ENCODE measurements at regions not wholly inside any gene's neighbourhood (a gene's known extent, or its start where the extent isn't known, plus 50 kb on each side); places are given as distances from the start of the nearest gene placed in this dataset.
"Not testable (repeated sequence)": the region's sequence is repeated elsewhere in the genome, so short reads cannot be mapped to it uniquely, and the experiment has no call there.

GRCh38 chr16:17034477-17035252 lies 436.1 kb downstream of the XYLT1 start:
- no peak overlapping the region for H3K4me3 ChIP-seq (ENCODE audit: control insufficient read depth in 1 of 2, extremely low read depth in 1 of 2, low read length in 1 of 2)
- WGBS (ENCODE audit: insufficient coverage): no CpG with 5 or more reads among the region's 1 CpG
- H3K4me3 Mint-ChIP-seq: no peak overlapping the region
- ChIA-PET POLR2A (interaction anchor here in 1 of 2 donors (0.7 kb wide), 1 partner anchor 41 kb away, joined by 3 read pairs; no protein-coding TSS in a partner anchor), CTCF (interaction anchor here in 1 of 2 donors (0.6 kb wide), 1 partner anchor 11 kb away, joined by 3 read pairs; no protein-coding TSS in a partner anchor)
- no peaks in the 10 kb centered on the region for H3K27me3 Mint-ChIP-seq
- no peak for DNase-seq
- peaks cover 0 to 8% (median 0%) of the 10 kb centered on the region in 3 donors for H3K4me1 Mint-ChIP-seq
- H3K9me3 Mint-ChIP-seq: peaks cover 3 to 14% (median 4%) of the 10 kb centered on the region in 3 donors
- no peak overlapping the region for H3K27ac ChIP-seq (ENCODE audit: low read length)
- no peaks in the 10 kb centered on the region for H3K9me3 ChIP-seq
- peaks cover 18% of the 10 kb centered on the region for H3K36me3 Mint-ChIP-seq
- ATAC-seq (replicated peaks in 1 of 4): no peak
- peaks cover 0 to 11% of the 10 kb centered on the region in 2 experiments for H3K4me1 ChIP-seq (ENCODE audit: control insufficient read depth in 1 of 2, extremely low read depth in 1 of 2, insufficient read depth in 2 of 2, low read length in 2 of 2)
- H3K36me3 ChIP-seq (ENCODE audit: control insufficient read depth in 2 of 2, extremely low read depth in 1 of 2, insufficient read depth in 1 of 2, low read length in 1 of 2): no peaks in the 10 kb centered on the region
- no peaks in the 10 kb centered on the region for H3K27me3 ChIP-seq (replicated peaks in 1 of 2; ENCODE audit: control insufficient read depth in 2 of 2, extremely low read depth in 1 of 2, insufficient read depth in 2 of 2, low read length in 1 of 2)
- H3K27ac Mint-ChIP-seq: no peak overlapping the region

GRCh38 chr16:17037499-17037898 lies 433.3 kb downstream of the XYLT1 start:
- Histone ChIP-seq H3K27ac (ENCODE audit: low read length) (no peak overlapping the region), H3K4me1 (ENCODE audit: control insufficient read depth in 1 of 2, extremely low read depth in 1 of 2, insufficient read depth in 2 of 2, low read length in 2 of 2) (peaks cover 0 to 11% of the 10 kb centered on the region in 2 experiments), H3K27me3 (replicated peaks in 1 of 2; ENCODE audit: control insufficient read depth in 2 of 2, extremely low read depth in 1 of 2, insufficient read depth in 2 of 2, low read length in 1 of 2) (no peaks in the 10 kb centered on the region), H3K9me3 (no peaks in the 10 kb centered on the region), H3K4me3 (ENCODE audit: control insufficient read depth in 1 of 2, extremely low read depth in 1 of 2, low read length in 1 of 2) (no peak overlapping the region), H3K36me3 (ENCODE audit: control insufficient read depth in 2 of 2, extremely low read depth in 1 of 2, insufficient read depth in 1 of 2, low read length in 1 of 2) (no peaks in the 10 kb centered on the region)
- Mint-ChIP-seq H3K9me3 (peaks cover 3 to 5% (median 4%) of the 10 kb centered on the region in 3 donors), H3K4me3 (no peak overlapping the region), H3K27ac (no peak overlapping the region), H3K4me1 (no peaks in the 10 kb centered on the region), H3K27me3 (no peaks in the 10 kb centered on the region), H3K36me3 (peaks cover 8% of the 10 kb centered on the region)
- ChIA-PET CTCF (no interaction called here), POLR2A (no interaction called here)
- WGBS (ENCODE audit: insufficient coverage): 71% methylated on average over 3 of the region's 5 CpGs
- no peak for DNase-seq
- no peak for ATAC-seq (replicated peaks in 1 of 4)

GRCh38 chr16:17038415-17038814 lies 432.3 kb downstream of the XYLT1 start:
- H3K4me3 Mint-ChIP-seq: no peak overlapping the region
- DNase-seq: no peak

GRCh38 chr16:17049109-17049508 lies 421.7 kb downstream of the XYLT1 start:
- ATAC-seq (replicated peaks in 1 of 4); H3K36me3 ChIP-seq (ENCODE audit: control insufficient read depth in 2 of 2, extremely low read depth in 1 of 2, insufficient read depth in 1 of 2, low read length in 1 of 2); H3K9me3 ChIP-seq; H3K4me1 Mint-ChIP-seq; POLR2A ChIA-PET; H3K36me3 Mint-ChIP-seq; H3K4me3 Mint-ChIP-seq; H3K4me1 ChIP-seq (ENCODE audit: control insufficient read depth in 1 of 2, extremely low read depth in 1 of 2, insufficient read depth in 2 of 2, low read length in 2 of 2); DNase-seq; CTCF ChIA-PET; H3K27ac ChIP-seq (ENCODE audit: low read length); H3K4me3 ChIP-seq (ENCODE audit: control insufficient read depth in 1 of 2, extremely low read depth in 1 of 2, low read length in 1 of 2); H3K27me3 ChIP-seq (replicated peaks in 1 of 2; ENCODE audit: control insufficient read depth in 2 of 2, extremely low read depth in 1 of 2, insufficient read depth in 2 of 2, low read length in 1 of 2); H3K27me3 Mint-ChIP-seq; H3K27ac Mint-ChIP-seq: not testable (repeated sequence)
- peaks cover 5 to 22% (median 15%) of the 10 kb centered on the region in 3 donors for H3K9me3 Mint-ChIP-seq
- 100% methylated on average over 1 of the region's 2 CpGs for WGBS (ENCODE audit: insufficient coverage)

More at GRCh38 chr16:17038415-17038814, 432.3 kb downstream of the XYLT1 start:
- peaks cover 0 to 11% of the 10 kb centered on the region in 2 experiments for H3K4me1 ChIP-seq (ENCODE audit: control insufficient read depth in 1 of 2, extremely low read depth in 1 of 2, insufficient read depth in 2 of 2, low read length in 2 of 2)
- Mint-ChIP-seq H3K27ac (no peak overlapping the region), H3K4me1 (no peaks in the 10 kb centered on the region), H3K9me3 (peaks cover 3 to 5% (median 4%) of the 10 kb centered on the region in 3 donors), H3K36me3 (peaks cover 3% of the 10 kb centered on the region), H3K27me3 (no peaks in the 10 kb centered on the region)
- POLR2A ChIA-PET: no interaction called here
- no peak overlapping the region for H3K4me3 ChIP-seq (ENCODE audit: control insufficient read depth in 1 of 2, extremely low read depth in 1 of 2, low read length in 1 of 2)
- no peaks in the 10 kb centered on the region for H3K27me3 ChIP-seq (replicated peaks in 1 of 2; ENCODE audit: control insufficient read depth in 2 of 2, extremely low read depth in 1 of 2, insufficient read depth in 2 of 2, low read length in 1 of 2)
- no peaks in the 10 kb centered on the region for H3K9me3 ChIP-seq
- H3K27ac ChIP-seq (ENCODE audit: low read length): no peak overlapping the region
- WGBS (ENCODE audit: insufficient coverage): 90% methylated on average over 4 of the region's 5 CpGs
- no peak for ATAC-seq (replicated peaks in 1 of 4)
- CTCF ChIA-PET: no interaction called here
- no peaks in the 10 kb centered on the region for H3K36me3 ChIP-seq (ENCODE audit: control insufficient read depth in 2 of 2, extremely low read depth in 1 of 2, insufficient read depth in 1 of 2, low read length in 1 of 2)

GRCh38 chr16:17050468-17050867 lies 420.3 kb downstream of the XYLT1 start:
- no peak for DNase-seq
- Mint-ChIP-seq H3K36me3 (no peaks in the 10 kb centered on the region), H3K27me3 (peaks cover 0 to 1% of the 10 kb centered on the region in 2 donors), H3K4me1 (no peaks in the 10 kb centered on the region), H3K4me3 (no peak overlapping the region), H3K9me3 (peaks cover 5 to 22% (median 15%) of the 10 kb centered on the region in 3 donors), H3K27ac (no peak overlapping the region)
- Histone ChIP-seq H3K36me3 (ENCODE audit: control insufficient read depth in 2 of 2, extremely low read depth in 1 of 2, insufficient read depth in 1 of 2, low read length in 1 of 2) (no peaks in the 10 kb centered on the region), H3K27me3 (replicated peaks in 1 of 2; ENCODE audit: control insufficient read depth in 2 of 2, extremely low read depth in 1 of 2, insufficient read depth in 2 of 2, low read length in 1 of 2) (no peaks in the 10 kb centered on the region), H3K9me3 (no peaks in the 10 kb centered on the region), H3K4me3 (ENCODE audit: control insufficient read depth in 1 of 2, extremely low read depth in 1 of 2, low read length in 1 of 2) (no peak overlapping the region), H3K4me1 (ENCODE audit: control insufficient read depth in 1 of 2, extremely low read depth in 1 of 2, insufficient read depth in 2 of 2, low read length in 2 of 2) (no peaks in the 10 kb centered on the region), H3K27ac (ENCODE audit: low read length) (no peak overlapping the region)
- CTCF ChIA-PET: no interaction called here
- WGBS (ENCODE audit: insufficient coverage): no CpG with 5 or more reads among the region's 1 CpG
- no peak for ATAC-seq (replicated peaks in 1 of 4)
- POLR2A ChIA-PET: no interaction called here
